Neural cell (in vitro differentiated cells): ENCODE measurements at regions not wholly inside any gene's neighbourhood (a gene's known extent, or its start where the extent isn't known, plus 50 kb on each side); places are given as distances from the start of the nearest gene placed in this dataset.
A peak's percentile ranks its signal among the peaks of the same experiment; 100 is the strongest.

ENCODE experiments used
- EP300 ChIP-seq: fragments of 450-650 bp; conservative IDR thresholded peaks from 2 replicates; pipeline ENCODE4 v1.6.1; 2014; ENCODE audit warnings: antibody characterized with exemption, mild to moderate bottlenecking, moderate library complexity; ENCODE audit not compliant: poor library complexity, severe bottlenecking
- EZH2 ChIP-seq: fragments of 200-600, 300-800 bp; shearing (Covaris generic), sonication (generic); IDR thresholded peaks from 2 replicates; pipeline ENCODE4 v1.6.1; 2014; ENCODE audit warnings: antibody characterized with exemption, low read length, borderline replicate concordance, mild to moderate bottlenecking; ENCODE audit not compliant: insufficient read depth, poor library complexity, severe bottlenecking
- MXI1 ChIP-seq: fragments of 450-650 bp; conservative IDR thresholded peaks from 2 replicates; pipeline ENCODE4 v1.6.1; 2014; ENCODE audit warnings: antibody characterized with exemption, mild to moderate bottlenecking; ENCODE audit not compliant: poor library complexity, severe bottlenecking
- POLR2AphosphoS5 ChIP-seq: IDR thresholded peaks from 2 replicates; pipeline ENCODE4 v1.6.1; 2012
- RAD21 ChIP-seq: fragments of 450-650 bp; conservative IDR thresholded peaks from 2 replicates; pipeline ENCODE4 v1.6.1; 2014; ENCODE audit warnings: antibody characterized with exemption, mild to moderate bottlenecking, moderate library complexity
- SMC3 ChIP-seq: fragments of 450-650 bp; conservative IDR thresholded peaks from 2 replicates; pipeline ENCODE4 v1.6.1; 2014; ENCODE audit warnings: antibody characterized with exemption, mild to moderate bottlenecking, moderate library complexity; ENCODE audit not compliant: poor library complexity
- TAF1 ChIP-seq: IDR thresholded peaks from 2 replicates; pipeline ENCODE4 v1.6.1; 2012; ENCODE audit warnings: low read depth
- TF ChIP-seq, protein P1 (sequence below): fragments of 450-650 bp; IDR thresholded peaks from 2 replicates; pipeline ENCODE4 v1.5.1; 2014; ENCODE audit warnings: antibody characterized with exemption, mild to moderate bottlenecking, moderate library complexity; ENCODE audit not compliant: poor library complexity, severe bottlenecking
- TF ChIP-seq, protein P2 (sequence below): IDR thresholded peaks from 2 replicates; pipeline ENCODE4 v1.6.1; 2012; ENCODE audit warnings: borderline replicate concordance

GRCh38 chr4:187364401-187364800, 631.2 kb upstream of the ZFP42 start:
- TF ChIP-seq TAF1 (no peak), POLR2AphosphoS5 (no peak), EZH2 (no peak), SMC3 (no peak), EP300 (peak; percentile 12), RAD21 (no peak), MXI1 (no peak)
- TF ChIP-seq, protein P1, sequence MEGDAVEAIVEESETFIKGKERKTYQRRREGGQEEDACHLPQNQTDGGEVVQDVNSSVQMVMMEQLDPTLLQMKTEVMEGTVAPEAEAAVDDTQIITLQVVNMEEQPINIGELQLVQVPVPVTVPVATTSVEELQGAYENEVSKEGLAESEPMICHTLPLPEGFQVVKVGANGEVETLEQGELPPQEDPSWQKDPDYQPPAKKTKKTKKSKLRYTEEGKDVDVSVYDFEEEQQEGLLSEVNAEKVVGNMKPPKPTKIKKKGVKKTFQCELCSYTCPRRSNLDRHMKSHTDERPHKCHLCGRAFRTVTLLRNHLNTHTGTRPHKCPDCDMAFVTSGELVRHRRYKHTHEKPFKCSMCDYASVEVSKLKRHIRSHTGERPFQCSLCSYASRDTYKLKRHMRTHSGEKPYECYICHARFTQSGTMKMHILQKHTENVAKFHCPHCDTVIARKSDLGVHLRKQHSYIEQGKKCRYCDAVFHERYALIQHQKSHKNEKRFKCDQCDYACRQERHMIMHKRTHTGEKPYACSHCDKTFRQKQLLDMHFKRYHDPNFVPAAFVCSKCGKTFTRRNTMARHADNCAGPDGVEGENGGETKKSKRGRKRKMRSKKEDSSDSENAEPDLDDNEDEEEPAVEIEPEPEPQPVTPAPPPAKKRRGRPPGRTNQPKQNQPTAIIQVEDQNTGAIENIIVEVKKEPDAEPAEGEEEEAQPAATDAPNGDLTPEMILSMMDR, result no peak
- TF ChIP-seq, protein P2, sequence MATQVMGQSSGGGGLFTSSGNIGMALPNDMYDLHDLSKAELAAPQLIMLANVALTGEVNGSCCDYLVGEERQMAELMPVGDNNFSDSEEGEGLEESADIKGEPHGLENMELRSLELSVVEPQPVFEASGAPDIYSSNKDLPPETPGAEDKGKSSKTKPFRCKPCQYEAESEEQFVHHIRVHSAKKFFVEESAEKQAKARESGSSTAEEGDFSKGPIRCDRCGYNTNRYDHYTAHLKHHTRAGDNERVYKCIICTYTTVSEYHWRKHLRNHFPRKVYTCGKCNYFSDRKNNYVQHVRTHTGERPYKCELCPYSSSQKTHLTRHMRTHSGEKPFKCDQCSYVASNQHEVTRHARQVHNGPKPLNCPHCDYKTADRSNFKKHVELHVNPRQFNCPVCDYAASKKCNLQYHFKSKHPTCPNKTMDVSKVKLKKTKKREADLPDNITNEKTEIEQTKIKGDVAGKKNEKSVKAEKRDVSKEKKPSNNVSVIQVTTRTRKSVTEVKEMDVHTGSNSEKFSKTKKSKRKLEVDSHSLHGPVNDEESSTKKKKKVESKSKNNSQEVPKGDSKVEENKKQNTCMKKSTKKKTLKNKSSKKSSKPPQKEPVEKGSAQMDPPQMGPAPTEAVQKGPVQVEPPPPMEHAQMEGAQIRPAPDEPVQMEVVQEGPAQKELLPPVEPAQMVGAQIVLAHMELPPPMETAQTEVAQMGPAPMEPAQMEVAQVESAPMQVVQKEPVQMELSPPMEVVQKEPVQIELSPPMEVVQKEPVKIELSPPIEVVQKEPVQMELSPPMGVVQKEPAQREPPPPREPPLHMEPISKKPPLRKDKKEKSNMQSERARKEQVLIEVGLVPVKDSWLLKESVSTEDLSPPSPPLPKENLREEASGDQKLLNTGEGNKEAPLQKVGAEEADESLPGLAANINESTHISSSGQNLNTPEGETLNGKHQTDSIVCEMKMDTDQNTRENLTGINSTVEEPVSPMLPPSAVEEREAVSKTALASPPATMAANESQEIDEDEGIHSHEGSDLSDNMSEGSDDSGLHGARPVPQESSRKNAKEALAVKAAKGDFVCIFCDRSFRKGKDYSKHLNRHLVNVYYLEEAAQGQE, result no peak
